Spleen (tissue), 7 donors: ENCODE measurements at regions not wholly inside any gene's neighbourhood (a gene's known extent, or its start where the extent isn't known, plus 50 kb on each side); places are given as distances from the start of the nearest gene placed in this dataset.

Experiments
- POLR2AphosphoS5 ChIP-seq, 3 donors: sonication (generic); formaldehyde crosslinking; IDR thresholded peaks; one replicate each; pipeline ENCODE4 v1.5.1; 2017; ENCODE audit warnings: antibody characterized with exemption in 3 of 3
- TF ChIP-seq, protein P1 (sequence below), 11 experiments: fragments of 200-600 bp in 7 of 11; fragments of 450-650 bp in 4 of 11; sonication (generic) in 4 of 11; IDR thresholded peaks in 8 of 11; conservative IDR thresholded peaks in 3 of 11; 1 replicate in 7 of 11; 2 replicates in 4 of 11; pipeline versions ENCODE4 v1.4.0 to v1.8.0; 2016 to 2021; ENCODE audit warnings: antibody characterized with exemption in 11 of 11, inconsistent platforms in 4 of 11, mild to moderate bottlenecking in 1 of 11
- donor health status: DM: no; HTN: no; CAD: no; lungs with moderate emphysema.
- donor health status: DM: no; HTN: no; CAD: no.
- donor health status: DM: no; HTN: no; CAD: no.

DNA sequence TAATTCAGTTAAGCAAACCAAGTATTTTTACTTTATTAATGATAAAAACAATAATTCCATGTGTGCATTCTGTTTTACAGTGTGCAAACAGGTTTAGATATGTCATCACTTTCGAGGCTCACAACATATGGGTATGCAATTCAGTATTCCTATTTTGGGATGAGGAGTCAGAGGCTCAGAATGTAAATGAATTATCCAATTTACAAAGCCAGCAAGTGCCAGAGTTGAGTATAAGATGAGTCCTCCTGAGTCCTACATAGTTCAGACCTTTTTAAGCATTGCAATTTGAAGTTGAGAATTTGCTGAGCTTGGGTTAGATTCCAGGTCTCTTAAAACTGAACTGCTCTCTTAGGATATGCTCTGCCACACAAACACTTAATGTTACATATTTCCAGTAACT lies 424.2 kb upstream of the ROBO2 start:
- no peak for TF ChIP-seq POLR2AphosphoS5 (IDR thresholded peaks at IDR 0.05)
- TF ChIP-seq, protein P1, sequence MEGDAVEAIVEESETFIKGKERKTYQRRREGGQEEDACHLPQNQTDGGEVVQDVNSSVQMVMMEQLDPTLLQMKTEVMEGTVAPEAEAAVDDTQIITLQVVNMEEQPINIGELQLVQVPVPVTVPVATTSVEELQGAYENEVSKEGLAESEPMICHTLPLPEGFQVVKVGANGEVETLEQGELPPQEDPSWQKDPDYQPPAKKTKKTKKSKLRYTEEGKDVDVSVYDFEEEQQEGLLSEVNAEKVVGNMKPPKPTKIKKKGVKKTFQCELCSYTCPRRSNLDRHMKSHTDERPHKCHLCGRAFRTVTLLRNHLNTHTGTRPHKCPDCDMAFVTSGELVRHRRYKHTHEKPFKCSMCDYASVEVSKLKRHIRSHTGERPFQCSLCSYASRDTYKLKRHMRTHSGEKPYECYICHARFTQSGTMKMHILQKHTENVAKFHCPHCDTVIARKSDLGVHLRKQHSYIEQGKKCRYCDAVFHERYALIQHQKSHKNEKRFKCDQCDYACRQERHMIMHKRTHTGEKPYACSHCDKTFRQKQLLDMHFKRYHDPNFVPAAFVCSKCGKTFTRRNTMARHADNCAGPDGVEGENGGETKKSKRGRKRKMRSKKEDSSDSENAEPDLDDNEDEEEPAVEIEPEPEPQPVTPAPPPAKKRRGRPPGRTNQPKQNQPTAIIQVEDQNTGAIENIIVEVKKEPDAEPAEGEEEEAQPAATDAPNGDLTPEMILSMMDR (IDR thresholded peaks at IDR 0.05 in 8 of 11, conservative IDR thresholded peaks at IDR 0.05 in 3 of 11): no peak
